ENCODE measurements at regions not wholly inside any gene's neighbourhood (a gene's known extent, or its start where the extent isn't known, plus 50 kb on each side); places are given as distances from the start of the nearest gene placed in this dataset.

- TF ChIP-seq POLR2AphosphoS5 (IDR thresholded peaks at IDR 0.05; ENCODE audit: low read depth, low read length) (no peak), POLR2A (IDR thresholded peaks at IDR 0.05; ENCODE audit: low read depth, low read length) (no peak), TAF1 (IDR thresholded peaks at IDR 0.05; ENCODE audit: borderline replicate concordance, low read depth, low read length) (no peak)
Observed at GRCh38 chr4:176013476-176014247, 52.0 kb upstream of the WDR17 start.
